ENCODE measurements at regions not wholly inside any gene's neighbourhood (a gene's known extent, or its start where the extent isn't known, plus 50 kb on each side); places are given as distances from the start of the nearest gene placed in this dataset.

- no peak for DNase-seq (ENCODE audit: low spot score)
Measured at GRCh38 chr17:6325051-6325450, 109.9 kb downstream of the AIPL1 start.

GRCh38 chr17:6323626-6324356, 111.1 kb downstream of the AIPL1 start:
- peak; percentile 10 for DNase-seq (ENCODE audit: low spot score)

- DNase-seq (ENCODE audit: low spot score), result no peak
Measured at GRCh38 chr17:6322316-6322715, 112.6 kb downstream of the AIPL1 start.

- DNase-seq (ENCODE audit: low spot score), result no peak
Measured at GRCh38 chr17:6314311-6314710, 120.6 kb downstream of the AIPL1 start.

GRCh38 chr17:6313835-6314234, 121.1 kb downstream of the AIPL1 start:
- DNase-seq (ENCODE audit: low spot score), result no peak

- no peak for DNase-seq (ENCODE audit: low spot score)
Measured at GRCh38 chr17:6306820-6307219, 128.1 kb downstream of the AIPL1 start.

- DNase-seq (ENCODE audit: low spot score), result no peak
Measured at GRCh38 chr17:6305613-6306360, 129.1 kb downstream of the AIPL1 start.

- no peak for DNase-seq (ENCODE audit: low spot score)
Measured at GRCh38 chr17:6304894-6305612, 129.9 kb downstream of the AIPL1 start.

- DNase-seq (ENCODE audit: low spot score), result no peak
Measured at GRCh38 chr17:6303664-6304063, 131.3 kb downstream of the AIPL1 start.

GRCh38 chr17:6299275-6299674, 135.6 kb downstream of the AIPL1 start:
- no peak for DNase-seq (ENCODE audit: low spot score)

GRCh38 chr17:6297960-6298359, 137.0 kb downstream of the AIPL1 start:
- DNase-seq (ENCODE audit: low spot score), result no peak

GRCh38 chr17:6297119-6297518, 137.8 kb downstream of the AIPL1 start:
- DNase-seq (ENCODE audit: low spot score), result no peak

GRCh38 chr17:6290488-6291196, 144.3 kb downstream of the AIPL1 start:
- no peak for DNase-seq (ENCODE audit: low spot score)

GRCh38 chr17:6286233-6286632, 148.7 kb downstream of the AIPL1 start:
- DNase-seq (ENCODE audit: low spot score), result no peak

GRCh38 chr17:6285486-6285885, 149.4 kb downstream of the AIPL1 start:
- no peak for DNase-seq (ENCODE audit: low spot score)

GRCh38 chr17:6279659-6280058, 155.3 kb downstream of the AIPL1 start:
- DNase-seq (ENCODE audit: low spot score), result no peak

- DNase-seq (ENCODE audit: low spot score), result no peak
Measured at GRCh38 chr17:6278376-6278775, 156.5 kb downstream of the AIPL1 start.

- DNase-seq (ENCODE audit: low spot score), result no peak
Measured at GRCh38 chr17:6276711-6277110, 158.2 kb downstream of the AIPL1 start.

GRCh38 chr17:6274310-6274709, 160.6 kb downstream of the AIPL1 start:
- DNase-seq (ENCODE audit: low spot score), result no peak

- DNase-seq (ENCODE audit: low spot score), result no peak
Measured at GRCh38 chr17:6269478-6269877, 165.4 kb downstream of the AIPL1 start.

GRCh38 chr17:6261466-6261865, 173.5 kb downstream of the AIPL1 start:
- no peak for DNase-seq (ENCODE audit: low spot score)

GRCh38 chr17:6259899-6260298, 175.0 kb downstream of the AIPL1 start:
- DNase-seq (ENCODE audit: low spot score), result no peak

Measured in SK-N-DZ (cell line).